ENCODE measurements at regions not wholly inside any gene's neighbourhood (a gene's known extent, or its start where the extent isn't known, plus 50 kb on each side); places are given as distances from the start of the nearest gene placed in this dataset.

GRCh38 chrX:20829665-20830491 lies 544.3 kb upstream of the CNKSR2 start:
- TF ChIP-seq, protein P1, sequence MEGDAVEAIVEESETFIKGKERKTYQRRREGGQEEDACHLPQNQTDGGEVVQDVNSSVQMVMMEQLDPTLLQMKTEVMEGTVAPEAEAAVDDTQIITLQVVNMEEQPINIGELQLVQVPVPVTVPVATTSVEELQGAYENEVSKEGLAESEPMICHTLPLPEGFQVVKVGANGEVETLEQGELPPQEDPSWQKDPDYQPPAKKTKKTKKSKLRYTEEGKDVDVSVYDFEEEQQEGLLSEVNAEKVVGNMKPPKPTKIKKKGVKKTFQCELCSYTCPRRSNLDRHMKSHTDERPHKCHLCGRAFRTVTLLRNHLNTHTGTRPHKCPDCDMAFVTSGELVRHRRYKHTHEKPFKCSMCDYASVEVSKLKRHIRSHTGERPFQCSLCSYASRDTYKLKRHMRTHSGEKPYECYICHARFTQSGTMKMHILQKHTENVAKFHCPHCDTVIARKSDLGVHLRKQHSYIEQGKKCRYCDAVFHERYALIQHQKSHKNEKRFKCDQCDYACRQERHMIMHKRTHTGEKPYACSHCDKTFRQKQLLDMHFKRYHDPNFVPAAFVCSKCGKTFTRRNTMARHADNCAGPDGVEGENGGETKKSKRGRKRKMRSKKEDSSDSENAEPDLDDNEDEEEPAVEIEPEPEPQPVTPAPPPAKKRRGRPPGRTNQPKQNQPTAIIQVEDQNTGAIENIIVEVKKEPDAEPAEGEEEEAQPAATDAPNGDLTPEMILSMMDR (IDR thresholded peaks at IDR 0.05; ENCODE audit: low read depth, low read length, missing control alignments): no peak
- no peak overlapping the region for H3K4me3 ChIP-seq (ENCODE audit: low read depth, low read length)
- DNase-seq (ENCODE audit: low read depth): no peak
- in situ Hi-C loops (cut with HindIII; ENCODE audit: low sequenced_read_pairs): no loop called here

DNA sequence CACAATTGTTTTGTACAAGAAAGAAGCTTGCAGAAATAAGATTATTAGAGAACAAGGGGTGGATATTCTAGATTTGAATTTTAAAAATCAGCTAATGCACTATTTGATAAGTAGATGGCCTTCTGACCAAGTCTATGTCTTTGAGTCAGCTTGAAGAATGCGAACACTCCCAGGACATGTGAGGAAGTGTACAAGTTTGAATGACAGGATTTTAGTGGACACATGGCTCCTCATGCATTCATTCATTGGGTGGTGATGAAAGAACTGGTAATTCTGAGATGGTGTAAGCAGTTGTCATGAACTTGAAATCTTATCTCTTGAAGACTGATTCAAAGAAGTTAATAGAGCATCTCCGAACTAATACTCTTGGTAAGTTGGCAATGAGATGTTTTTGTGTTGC lies 548.2 kb upstream of the CNKSR2 start:
- in situ Hi-C loops (cut with HindIII; ENCODE audit: low sequenced_read_pairs): no loop called here
- TF ChIP-seq, protein P1 (IDR thresholded peaks at IDR 0.05; ENCODE audit: low read depth, low read length, missing control alignments): no peak
- no peak for DNase-seq (ENCODE audit: low read depth)
- H3K4me3 ChIP-seq (ENCODE audit: low read depth, low read length): no peak overlapping the region

DNA sequence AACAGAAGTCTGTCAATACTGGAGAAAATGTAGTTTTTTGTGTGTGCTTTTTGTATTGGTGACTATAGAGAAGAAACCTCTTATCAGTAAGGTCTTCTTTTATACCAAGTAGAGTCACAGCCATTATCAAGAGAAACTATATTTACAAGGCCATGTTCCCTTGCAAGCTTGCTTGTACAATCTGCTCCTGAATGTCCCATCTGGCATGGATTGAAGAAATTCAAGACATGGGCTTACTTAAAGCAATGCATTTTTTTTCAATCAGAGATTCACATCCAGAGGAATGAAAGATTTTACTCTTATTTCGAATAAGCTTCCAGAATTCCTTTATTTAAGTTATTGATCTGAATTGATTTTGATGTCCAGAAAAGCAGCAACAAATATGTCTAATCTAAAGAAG lies 537.3 kb upstream of the RPS6KA3 start:
- in situ Hi-C loops (cut with HindIII; ENCODE audit: low sequenced_read_pairs): no loop called here
- no peak overlapping the region for H3K4me3 ChIP-seq (ENCODE audit: low read depth, low read length)
- DNase-seq (ENCODE audit: low read depth): no peak
- TF ChIP-seq, protein P1 (IDR thresholded peaks at IDR 0.05; ENCODE audit: low read depth, low read length, missing control alignments): no peak

GRCh38 chrX:20802036-20802435 lies 535.3 kb upstream of the RPS6KA3 start:
- TF ChIP-seq, protein P1 (IDR thresholded peaks at IDR 0.05; ENCODE audit: low read depth, low read length, missing control alignments): no peak
- no peak overlapping the region for H3K4me3 ChIP-seq (ENCODE audit: low read depth, low read length)
- DNase-seq (ENCODE audit: low read depth): no peak
- in situ Hi-C loops (cut with HindIII; ENCODE audit: low sequenced_read_pairs): no loop called here

DNA sequence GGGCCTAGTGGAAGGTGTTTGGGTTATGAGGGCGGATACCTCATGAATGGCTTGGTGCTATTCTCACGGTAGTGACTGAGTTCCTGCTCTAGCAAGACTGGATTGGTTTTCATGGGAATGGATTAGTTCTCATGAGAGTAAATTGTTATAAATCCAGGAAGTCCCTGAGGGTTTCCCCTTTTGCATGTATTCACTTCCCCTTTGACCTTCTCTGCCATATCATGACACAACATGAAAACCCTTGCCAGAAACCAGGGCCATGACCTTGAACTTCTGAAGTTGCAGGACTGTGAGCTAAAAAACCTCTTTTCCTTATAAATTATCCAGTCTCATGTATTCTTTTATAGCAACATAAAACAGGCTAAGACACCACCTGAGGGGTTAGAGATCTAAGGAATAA lies 529.7 kb upstream of the RPS6KA3 start:
- H3K4me3 ChIP-seq (ENCODE audit: low read depth, low read length): no peak overlapping the region
- no peak for DNase-seq (ENCODE audit: low read depth)
- TF ChIP-seq, protein P1 (IDR thresholded peaks at IDR 0.05; ENCODE audit: low read depth, low read length, missing control alignments): no peak
- in situ Hi-C loops (cut with HindIII; ENCODE audit: low sequenced_read_pairs): no loop called here

GRCh38 chrX:20789103-20789502 lies 522.4 kb upstream of the RPS6KA3 start:
- in situ Hi-C loops (cut with HindIII; ENCODE audit: low sequenced_read_pairs): no loop called here
- DNase-seq (ENCODE audit: low read depth): no peak
- TF ChIP-seq, protein P1 (IDR thresholded peaks at IDR 0.05; ENCODE audit: low read depth, low read length, missing control alignments): no peak
- H3K4me3 ChIP-seq (ENCODE audit: low read depth, low read length): no peak overlapping the region

Data from astrocyte of the cerebellum (primary cell).